Amniotic epithelial cell (primary cell): ENCODE measurements at regions not wholly inside any gene's neighbourhood (a gene's known extent, or its start where the extent isn't known, plus 50 kb on each side); places are given as distances from the start of the nearest gene placed in this dataset.
"Not testable (repeated sequence)": the region's sequence is repeated elsewhere in the genome, so short reads cannot be mapped to it uniquely, and the experiment has no call there.

Experiments
- DNase-seq: peaks from one replicate; pipeline ENCODE4 v3.0.0-alpha.2; 2010; ENCODE audit warnings: low read depth

GRCh38 chr1:67482733-67483482, 52.7 kb upstream of the SERBP1 start:
- no peak for DNase-seq

- no peak for DNase-seq
Measured at GRCh38 chr1:67484492-67484891, 54.3 kb upstream of the SERBP1 start.

GRCh38 chr1:67485046-67485811, 55.0 kb upstream of the SERBP1 start:
- DNase-seq: no peak

GRCh38 chr1:67489643-67490042, 59.4 kb upstream of the SERBP1 start:
- DNase-seq: peak; percentile 31

- no peak for DNase-seq
Measured at GRCh38 chr1:67491280-67491679, 61.1 kb upstream of the SERBP1 start.

- no peak for DNase-seq
Measured at GRCh38 chr1:67493148-67493547, 62.9 kb upstream of the SERBP1 start.

- DNase-seq: no peak
Measured at GRCh38 chr1:67495327-67495726, 65.1 kb upstream of the SERBP1 start.

- DNase-seq: no peak
Measured at GRCh38 chr1:67496329-67496728, 66.1 kb upstream of the SERBP1 start.

GRCh38 chr1:67500413-67500959, 70.3 kb upstream of the SERBP1 start:
- DNase-seq: peak; percentile 65

GRCh38 chr1:67503974-67504373, 73.8 kb upstream of the SERBP1 start:
- DNase-seq: no peak

GRCh38 chr1:67513392-67514294, 83.4 kb upstream of the SERBP1 start:
- not testable (repeated sequence) for DNase-seq

GRCh38 chr1:67514300-67514699, 84.1 kb upstream of the SERBP1 start:
- DNase-seq: no peak

- no peak for DNase-seq
Measured at GRCh38 chr1:67514786-67515185, 84.6 kb upstream of the SERBP1 start.

GRCh38 chr1:67515324-67516080, 85.3 kb upstream of the SERBP1 start:
- DNase-seq: no peak

- DNase-seq: no peak
Measured at GRCh38 chr1:67517046-67517445, 86.8 kb upstream of the SERBP1 start.

GRCh38 chr1:67522001-67522441, 91.8 kb upstream of the SERBP1 start:
- no peak for DNase-seq

- no peak for DNase-seq
Measured at GRCh38 chr1:67522793-67523192, 92.6 kb upstream of the SERBP1 start.

GRCh38 chr1:67524143-67525052, 94.2 kb upstream of the SERBP1 start:
- DNase-seq: no peak

- DNase-seq: no peak
Measured at GRCh38 chr1:67525053-67525760, 95.0 kb upstream of the SERBP1 start.

GRCh38 chr1:67528141-67528540, 97.9 kb upstream of the SERBP1 start:
- no peak for DNase-seq
